Caco-2 (cell line): ENCODE measurements at regions not wholly inside any gene's neighbourhood (a gene's known extent, or its start where the extent isn't known, plus 50 kb on each side); places are given as distances from the start of the nearest gene placed in this dataset.

Experiments used
- BruUV-seq: library from RNA; stranded (reverse); fragments of 400-500 nt; replicated peaks from 2 replicates; lab custom pipeline; 2021; lab: Mats Ljungman, UMichigan
- CTCF ChIA-PET: fragments of 300-600 bp; sonication (Branson Sonifier 250); formaldehyde crosslinking; loops from one replicate; lab custom pipeline; 2022; ENCODE audit warnings: antibody characterized with exemption; lab: Charles Lee
- POLR2A ChIA-PET: fragments of 300-600 bp; sonication (Branson Sonifier 250); formaldehyde crosslinking; loops from one replicate; lab custom pipeline; 2022; ENCODE audit warnings: antibody characterized with exemption; lab: Charles Lee
- DNase-seq, 2 experiments: peaks; one replicate each; pipeline versions ENCODE4 v3.0.0 to v3.0.0-alpha.2; 2020 to 2022
- H3K27me3 ChIP-seq: replicated peaks from 2 replicates; pipeline ENCODE4 v1.6.0; 2011; ENCODE audit warnings: low read length; ENCODE audit not compliant: control insufficient read depth, insufficient read depth
- H3K36me3 ChIP-seq: 2 replicates; pipeline ENCODE4 v1.5.1; 2011; ENCODE audit warnings: low read length; ENCODE audit not compliant: control insufficient read depth, insufficient read depth
- H3K4me1 ChIP-seq: fragments of 250-450 bp; sonication (Bioruptor Pico); 2 replicates; pipeline ENCODE4 v1.5.1; 2020; ENCODE audit warnings: mild to moderate bottlenecking
- H3K4me3 ChIP-seq: 2 replicates; pipeline ENCODE4 v1.5.1; 2011; ENCODE audit warnings: low read depth, mild to moderate bottlenecking, control low read depth, low read length
- H3K9me3 ChIP-seq: fragments of 250-450 bp; sonication (Bioruptor Pico); 2 replicates; pipeline ENCODE4 v1.5.1; 2020; ENCODE audit warnings: mild to moderate bottlenecking, moderate library complexity
- H3K27ac Mint-ChIP-seq: one replicate; pipeline ENCODE4 v1.8.0; 2022; ENCODE audit warnings: mixed read lengths; ENCODE audit not compliant: unreplicated experiment
- H3K27me3 Mint-ChIP-seq: one replicate; pipeline ENCODE4 v1.8.0; 2022; ENCODE audit warnings: mixed read lengths; ENCODE audit not compliant: insufficient read depth, unreplicated experiment
- H3K36me3 Mint-ChIP-seq: one replicate; pipeline ENCODE4 v1.8.0; 2022; ENCODE audit warnings: mild to moderate bottlenecking, mixed read lengths; ENCODE audit not compliant: insufficient read depth, unreplicated experiment
- H3K4me1 Mint-ChIP-seq: one replicate; pipeline ENCODE4 v1.8.0; 2022; ENCODE audit warnings: low read depth, mixed read lengths; ENCODE audit not compliant: unreplicated experiment
- H3K4me3 Mint-ChIP-seq: one replicate; pipeline ENCODE4 v1.8.0; 2022; ENCODE audit warnings: mild to moderate bottlenecking, moderate library complexity, mixed read lengths; ENCODE audit not compliant: unreplicated experiment
- H3K9me3 Mint-ChIP-seq: one replicate; pipeline ENCODE4 v1.8.0; 2022; ENCODE audit warnings: mixed read lengths; ENCODE audit not compliant: unreplicated experiment
- CTCF ChIP-seq, 2 experiments: fragments of 200-600 bp in 1 of 2; IDR thresholded peaks; 1 replicate in 1 of 2; 2 replicates in 1 of 2; pipeline versions ENCODE4 v1.5.1 to v1.8.0; 2011 to 2022; ENCODE audit warnings: antibody characterized with exemption in 1 of 2, control low read depth in 1 of 2, inconsistent platforms in 1 of 2, low read depth in 1 of 2, low read length in 1 of 2, mild to moderate bottlenecking in 1 of 2, moderate library complexity in 1 of 2; ENCODE audit not compliant: insufficient read depth in 1 of 2, severe bottlenecking in 1 of 2, unreplicated experiment in 1 of 2
- intact Hi-C: fragments of 100-400 bp; cut with micrococcal nuclease; formaldehyde crosslinking; loops from one replicate; pipeline ENCODE4 v1.10.0; 2022; ENCODE audit not compliant: unreplicated experiment

- H3K4me3 Mint-ChIP-seq = no peak overlapping the region
- H3K27me3 ChIP-seq = no peaks in the 10 kb centered on the region
- H3K27me3 Mint-ChIP-seq = no peaks in the 10 kb centered on the region
- intact Hi-C loops = no loop called here
- H3K4me1 ChIP-seq = no peaks in the 10 kb centered on the region
- no peak for TF ChIP-seq CTCF (IDR thresholded peaks at IDR 0.05; ENCODE audit: insufficient read depth in 1 of 2, low read depth in 1 of 2, low read length in 1 of 2, severe bottlenecking in 1 of 2, unreplicated experiment in 1 of 2)
- H3K9me3 Mint-ChIP-seq = no peaks in the 10 kb centered on the region
- no peaks in the 10 kb centered on the region for H3K36me3 Mint-ChIP-seq
- no peaks in the 10 kb centered on the region for H3K4me1 Mint-ChIP-seq
- H3K27ac Mint-ChIP-seq = no peak overlapping the region
- H3K9me3 ChIP-seq = no peaks in the 10 kb centered on the region
- no peaks in the 10 kb centered on the region for H3K36me3 ChIP-seq
- POLR2A ChIA-PET = no interaction called here
- H3K4me3 ChIP-seq = no peak overlapping the region
- CTCF ChIA-PET = interaction anchor here (1.0 kb wide), 1 partner anchor 26 kb away, joined by 3 read pairs; no protein-coding TSS in a partner anchor
- no TSS peak for BruUV-seq
- no peak for DNase-seq
These were observed 151.8 kb downstream of the ABCA8 start for GRCh38 chr17:68803164-68803929.

- Histone ChIP-seq H3K4me1 (no peaks in the 10 kb centered on the region), H3K27me3 (no peaks in the 10 kb centered on the region), H3K36me3 (no peaks in the 10 kb centered on the region), H3K4me3 (no peak overlapping the region), H3K9me3 (no peaks in the 10 kb centered on the region)
- Mint-ChIP-seq H3K27ac (no peak overlapping the region), H3K36me3 (no peaks in the 10 kb centered on the region), H3K4me1 (no peaks in the 10 kb centered on the region), H3K4me3 (no peak overlapping the region), H3K27me3 (no peaks in the 10 kb centered on the region), H3K9me3 (peaks cover 10% of the 10 kb centered on the region)
- TF ChIP-seq CTCF (IDR thresholded peaks at IDR 0.05; ENCODE audit: insufficient read depth in 1 of 2, low read depth in 1 of 2, low read length in 1 of 2, severe bottlenecking in 1 of 2, unreplicated experiment in 1 of 2) = no peak
- BruUV-seq = no TSS peak
- no peak for DNase-seq
- POLR2A ChIA-PET = no interaction called here
- CTCF ChIA-PET = no interaction called here
- intact Hi-C loops = no loop called here
These were observed 153.6 kb downstream of the ABCA8 start for GRCh38 chr17:68801335-68802247.

GRCh38 chr17:68800751-68801150, 154.4 kb downstream of the ABCA8 start:
- POLR2A ChIA-PET = no interaction called here
- no peak overlapping the region for H3K27ac Mint-ChIP-seq
- no peak overlapping the region for H3K4me3 Mint-ChIP-seq
- no peaks in the 10 kb centered on the region for H3K36me3 Mint-ChIP-seq
- no TSS peak for BruUV-seq
- H3K4me1 Mint-ChIP-seq = no peaks in the 10 kb centered on the region
- Histone ChIP-seq H3K36me3 (no peaks in the 10 kb centered on the region), H3K9me3 (no peaks in the 10 kb centered on the region), H3K4me1 (no peaks in the 10 kb centered on the region), H3K4me3 (no peak overlapping the region), H3K27me3 (no peaks in the 10 kb centered on the region)
- no peaks in the 10 kb centered on the region for H3K27me3 Mint-ChIP-seq
- intact Hi-C loops = no loop called here
- peaks cover 14% of the 10 kb centered on the region for H3K9me3 Mint-ChIP-seq
- CTCF ChIA-PET = no interaction called here
- TF ChIP-seq CTCF (IDR thresholded peaks at IDR 0.05; ENCODE audit: insufficient read depth in 1 of 2, low read depth in 1 of 2, low read length in 1 of 2, severe bottlenecking in 1 of 2, unreplicated experiment in 1 of 2) = no peak
- DNase-seq = no peak
